Neural progenitor cell (in vitro differentiated cells): ENCODE measurements at regions not wholly inside any gene's neighbourhood (a gene's known extent, or its start where the extent isn't known, plus 50 kb on each side); places are given as distances from the start of the nearest gene placed in this dataset.

Experiments used
- DNase-seq: peaks from one replicate; pipeline ENCODE4 v3.0.0-alpha.2; 2016; ENCODE audit warnings: low spot score
- H2AFZ ChIP-seq: fragments of 200-600 bp; sonication (generic); replicated peaks from 2 replicates; pipeline ENCODE4 v1.6.1; 2016; ENCODE audit warnings: antibody characterized with exemption
- H3F3A ChIP-seq: fragments of 200-600 bp; sonication (generic); 2 replicates; pipeline ENCODE4 v1.6.1; 2016; ENCODE audit warnings: antibody characterized with exemption, low read depth
- H3K27ac ChIP-seq: fragments of 200-600 bp; sonication (generic); 2 replicates; pipeline ENCODE4 v1.5.1; 2016; ENCODE audit warnings: mild to moderate bottlenecking
- H3K27me3 ChIP-seq: fragments of 200-600 bp; sonication (generic); 2 replicates; pipeline ENCODE4 v1.6.1; 2016; ENCODE audit warnings: mild to moderate bottlenecking, moderate library complexity
- H3K36me3 ChIP-seq: fragments of 200-600 bp; sonication (generic); 2 replicates; pipeline ENCODE4 v1.5.1; 2016
- H3K4me1 ChIP-seq: fragments of 200-600 bp; sonication (generic); 2 replicates; pipeline ENCODE4 v1.6.1; 2016; ENCODE audit warnings: mixed run types
- H3K4me2 ChIP-seq: fragments of 200-600 bp; sonication (generic); 2 replicates; pipeline ENCODE4 v1.6.1; 2016
- H3K4me3 ChIP-seq: fragments of 200-600 bp; sonication (generic); 2 replicates; pipeline ENCODE4 v1.5.1; 2016
- H3K79me2 ChIP-seq: fragments of 200-600 bp; sonication (generic); 2 replicates; pipeline ENCODE4 v1.6.1; 2016; ENCODE audit warnings: low read depth
- H3K9ac ChIP-seq: fragments of 200-600 bp; sonication (generic); 2 replicates; pipeline ENCODE4 v1.6.1; 2016
- H3K9me3 ChIP-seq: fragments of 200-600 bp; sonication (generic); 2 replicates; pipeline ENCODE4 v1.5.1; 2016; ENCODE audit warnings: low read depth
- H4K20me1 ChIP-seq: fragments of 200-600 bp; sonication (generic); 2 replicates; pipeline ENCODE4 v1.6.1; 2016; ENCODE audit warnings: low read depth
- H3K27ac Mint-ChIP-seq: 3 replicates; pipeline ENCODE4 v1.8.0; 2021; ENCODE audit warnings: mixed read lengths
- H3K27me3 Mint-ChIP-seq: 2 replicates; pipeline ENCODE4 v1.8.0; 2022; ENCODE audit warnings: low read depth, mild to moderate bottlenecking, inconsistent platforms, moderate library complexity, mixed read lengths; ENCODE audit not compliant: insufficient read depth
- H3K36me3 Mint-ChIP-seq: 3 replicates; pipeline ENCODE4 v1.8.0; 2021; ENCODE audit warnings: mixed read lengths
- H3K4me1 Mint-ChIP-seq: 3 replicates; pipeline ENCODE4 v1.8.0; 2021; ENCODE audit warnings: mixed read lengths
- H3K4me3 Mint-ChIP-seq: 3 replicates; pipeline ENCODE4 v1.8.0; 2021; ENCODE audit warnings: mild to moderate bottlenecking, moderate library complexity, mixed read lengths
- H3K9me3 Mint-ChIP-seq: 3 replicates; pipeline ENCODE4 v1.8.0; 2020; ENCODE audit warnings: mixed read lengths
- EZH2 ChIP-seq: fragments of 200-600 bp; sonication (generic); IDR thresholded peaks from 2 replicates; pipeline ENCODE4 v1.6.1; 2017; ENCODE audit warnings: antibody characterized with exemption, mild to moderate bottlenecking, moderate library complexity
- EZH2phosphoT487 ChIP-seq: fragments of 200-600 bp; sonication (generic); IDR thresholded peaks from 2 replicates; pipeline ENCODE4 v1.6.1; 2017; ENCODE audit warnings: antibody characterized with exemption
- TF ChIP-seq, protein P1 (sequence below): fragments of 200-600 bp; sonication (generic); IDR thresholded peaks from 2 replicates; pipeline ENCODE4 v1.5.1; 2017; ENCODE audit warnings: antibody characterized with exemption, mild to moderate bottlenecking

GRCh38 chr4:125938541-125938940, 623.8 kb downstream of the FAT4 start:
- Mint-ChIP-seq H3K27me3 (no peaks in the 10 kb centered on the region), H3K9me3 (peaks cover 4% of the 10 kb centered on the region), H3K36me3 (no peaks in the 10 kb centered on the region), H3K4me3 (no peak overlapping the region), H3K27ac (no peak overlapping the region), H3K4me1 (no peaks in the 10 kb centered on the region)
- Histone ChIP-seq H3F3A (no peaks in the 10 kb centered on the region), H3K9me3 (no peaks in the 10 kb centered on the region), H4K20me1 (no peaks in the 10 kb centered on the region), H3K79me2 (no peaks in the 10 kb centered on the region), H3K27ac (no peak overlapping the region), H2AFZ (no peak overlapping the region), H3K4me1 (no peaks in the 10 kb centered on the region), H3K4me3 (no peak overlapping the region), H3K9ac (no peak overlapping the region), H3K36me3 (peaks cover under 1% of the 10 kb centered on the region), H3K27me3 (no peaks in the 10 kb centered on the region), H3K4me2 (no peak overlapping the region)
- TF ChIP-seq EZH2phosphoT487 (no peak), EZH2 (no peak)
- TF ChIP-seq, protein P1, sequence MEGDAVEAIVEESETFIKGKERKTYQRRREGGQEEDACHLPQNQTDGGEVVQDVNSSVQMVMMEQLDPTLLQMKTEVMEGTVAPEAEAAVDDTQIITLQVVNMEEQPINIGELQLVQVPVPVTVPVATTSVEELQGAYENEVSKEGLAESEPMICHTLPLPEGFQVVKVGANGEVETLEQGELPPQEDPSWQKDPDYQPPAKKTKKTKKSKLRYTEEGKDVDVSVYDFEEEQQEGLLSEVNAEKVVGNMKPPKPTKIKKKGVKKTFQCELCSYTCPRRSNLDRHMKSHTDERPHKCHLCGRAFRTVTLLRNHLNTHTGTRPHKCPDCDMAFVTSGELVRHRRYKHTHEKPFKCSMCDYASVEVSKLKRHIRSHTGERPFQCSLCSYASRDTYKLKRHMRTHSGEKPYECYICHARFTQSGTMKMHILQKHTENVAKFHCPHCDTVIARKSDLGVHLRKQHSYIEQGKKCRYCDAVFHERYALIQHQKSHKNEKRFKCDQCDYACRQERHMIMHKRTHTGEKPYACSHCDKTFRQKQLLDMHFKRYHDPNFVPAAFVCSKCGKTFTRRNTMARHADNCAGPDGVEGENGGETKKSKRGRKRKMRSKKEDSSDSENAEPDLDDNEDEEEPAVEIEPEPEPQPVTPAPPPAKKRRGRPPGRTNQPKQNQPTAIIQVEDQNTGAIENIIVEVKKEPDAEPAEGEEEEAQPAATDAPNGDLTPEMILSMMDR, result no peak
- no peak for DNase-seq

DNA sequence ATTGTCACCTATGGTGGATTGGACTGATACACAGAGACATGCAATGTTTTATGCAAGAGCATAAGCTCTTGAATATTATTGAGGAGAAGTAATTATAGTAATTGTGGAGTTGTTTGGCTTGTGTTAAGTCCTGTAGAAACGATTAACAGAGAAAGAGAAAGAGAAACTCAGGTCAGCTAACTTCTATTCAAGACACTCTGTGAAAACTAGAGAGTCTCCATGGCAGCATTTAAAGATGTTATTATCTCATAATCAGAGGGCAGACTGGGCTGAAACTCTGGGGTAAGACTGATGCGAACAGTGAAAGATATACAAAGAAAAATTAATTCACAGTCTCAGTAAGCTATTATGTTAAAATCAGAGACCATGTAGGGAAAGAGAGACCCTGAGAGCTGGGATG, 625.7 kb downstream of the FAT4 start:
- TF ChIP-seq EZH2 (no peak), EZH2phosphoT487 (no peak)
- TF ChIP-seq, protein P1, result no peak
- no peaks in the 10 kb centered on the region for H3K36me3 Mint-ChIP-seq
- Histone ChIP-seq H2AFZ (no peak overlapping the region), H3K4me3 (no peak overlapping the region), H3K79me2 (no peaks in the 10 kb centered on the region), H3K9ac (no peak overlapping the region), H3K9me3 (no peaks in the 10 kb centered on the region), H4K20me1 (no peaks in the 10 kb centered on the region), H3K4me2 (no peak overlapping the region), H3K36me3 (no peaks in the 10 kb centered on the region), H3K27me3 (no peaks in the 10 kb centered on the region), H3K27ac (no peak overlapping the region), H3K4me1 (no peaks in the 10 kb centered on the region), H3F3A (no peaks in the 10 kb centered on the region)
- DNase-seq, result no peak
- H3K4me1 Mint-ChIP-seq, result no peaks in the 10 kb centered on the region
- no peaks in the 10 kb centered on the region for H3K9me3 Mint-ChIP-seq
- no peak overlapping the region for H3K27ac Mint-ChIP-seq
- H3K4me3 Mint-ChIP-seq, result no peak overlapping the region
- no peaks in the 10 kb centered on the region for H3K27me3 Mint-ChIP-seq

- Histone ChIP-seq H3K27ac (no peak overlapping the region), H3K4me3 (no peak overlapping the region), H3K79me2 (no peaks in the 10 kb centered on the region), H3K4me1 (no peaks in the 10 kb centered on the region), H3K27me3 (no peaks in the 10 kb centered on the region), H3K9me3 (no peaks in the 10 kb centered on the region), H2AFZ (no peak overlapping the region), H3F3A (no peaks in the 10 kb centered on the region), H3K9ac (no peak overlapping the region), H3K4me2 (no peak overlapping the region), H4K20me1 (no peaks in the 10 kb centered on the region), H3K36me3 (no peaks in the 10 kb centered on the region)
- Mint-ChIP-seq H3K4me3 (no peak overlapping the region), H3K27ac (no peak overlapping the region), H3K9me3 (no peaks in the 10 kb centered on the region), H3K36me3 (no peaks in the 10 kb centered on the region), H3K4me1 (no peaks in the 10 kb centered on the region), H3K27me3 (no peaks in the 10 kb centered on the region)
- no peak for DNase-seq
- TF ChIP-seq EZH2 (no peak), EZH2phosphoT487 (no peak)
- TF ChIP-seq, protein P1, result no peak
These were observed 630.2 kb downstream of the FAT4 start for GRCh38 chr4:125944966-125945365.
